Peyer's patch (tissue), 4 donors: ENCODE measurements at regions not wholly inside any gene's neighbourhood (a gene's known extent, or its start where the extent isn't known, plus 50 kb on each side); places are given as distances from the start of the nearest gene placed in this dataset.
"Not testable (repeated sequence)": the region's sequence is repeated elsewhere in the genome, so short reads cannot be mapped to it uniquely, and the experiment has no call there.

Source experiments
- POLR2A ChIP-seq, 2 donors: fragments of 450-650 bp; IDR thresholded peaks; one replicate each; pipeline ENCODE4 v1.5.1; 2017; ENCODE audit warnings: antibody characterized with exemption in 2 of 2, mild to moderate bottlenecking in 2 of 2, moderate library complexity in 2 of 2
- TF ChIP-seq, protein P1 (sequence below), 6 experiments: fragments of 450-650 bp in 4 of 6; fragments of 200-600 bp in 2 of 6; sonication (generic) in 1 of 6; IDR thresholded peaks; one replicate each; pipeline ENCODE4 v1.5.1; 2017 to 2019; ENCODE audit warnings: antibody characterized with exemption in 6 of 6, mild to moderate bottlenecking in 3 of 6, moderate library complexity in 1 of 6

DNA sequence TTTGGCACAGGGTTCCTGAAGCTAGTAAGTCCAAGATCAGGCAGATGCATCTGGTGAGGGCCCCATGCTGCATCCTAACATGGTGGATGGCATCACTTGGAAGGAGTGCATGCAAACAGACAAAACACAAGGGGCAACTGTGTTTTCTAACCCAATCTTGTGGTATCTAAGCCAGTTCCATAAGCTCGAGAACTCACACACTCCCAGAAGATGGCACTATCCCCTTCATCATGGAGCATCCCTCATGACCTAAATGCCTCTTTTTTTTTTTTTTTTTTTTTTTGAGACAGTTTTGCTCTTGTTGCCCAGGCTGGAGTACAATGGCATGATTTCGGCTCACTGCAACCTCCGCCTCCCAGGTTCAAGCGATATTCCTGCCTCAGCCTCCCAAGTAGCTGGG lies 1763.5 kb downstream of the SLITRK5 start:
- TF ChIP-seq, protein P1, sequence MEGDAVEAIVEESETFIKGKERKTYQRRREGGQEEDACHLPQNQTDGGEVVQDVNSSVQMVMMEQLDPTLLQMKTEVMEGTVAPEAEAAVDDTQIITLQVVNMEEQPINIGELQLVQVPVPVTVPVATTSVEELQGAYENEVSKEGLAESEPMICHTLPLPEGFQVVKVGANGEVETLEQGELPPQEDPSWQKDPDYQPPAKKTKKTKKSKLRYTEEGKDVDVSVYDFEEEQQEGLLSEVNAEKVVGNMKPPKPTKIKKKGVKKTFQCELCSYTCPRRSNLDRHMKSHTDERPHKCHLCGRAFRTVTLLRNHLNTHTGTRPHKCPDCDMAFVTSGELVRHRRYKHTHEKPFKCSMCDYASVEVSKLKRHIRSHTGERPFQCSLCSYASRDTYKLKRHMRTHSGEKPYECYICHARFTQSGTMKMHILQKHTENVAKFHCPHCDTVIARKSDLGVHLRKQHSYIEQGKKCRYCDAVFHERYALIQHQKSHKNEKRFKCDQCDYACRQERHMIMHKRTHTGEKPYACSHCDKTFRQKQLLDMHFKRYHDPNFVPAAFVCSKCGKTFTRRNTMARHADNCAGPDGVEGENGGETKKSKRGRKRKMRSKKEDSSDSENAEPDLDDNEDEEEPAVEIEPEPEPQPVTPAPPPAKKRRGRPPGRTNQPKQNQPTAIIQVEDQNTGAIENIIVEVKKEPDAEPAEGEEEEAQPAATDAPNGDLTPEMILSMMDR (IDR thresholded peaks at IDR 0.05) = not testable (repeated sequence)
- TF ChIP-seq POLR2A (IDR thresholded peaks at IDR 0.05) = not testable (repeated sequence)
